Activated T-helper 17 cell treated with anti-CD3 and anti-CD28 coated beads, Interleukin-2, amount 50 U/mL, for 72 hours (primary cell): ENCODE measurements at regions not wholly inside any gene's neighbourhood (a gene's known extent, or its start where the extent isn't known, plus 50 kb on each side); places are given as distances from the start of the nearest gene placed in this dataset.
"Not testable (repeated sequence)": the region's sequence is repeated elsewhere in the genome, so short reads cannot be mapped to it uniquely, and the experiment has no call there.

Experiments used
- ATAC-seq: fragments of 150-1000 bp; cut with Tn5 transposase; replicated peaks from 2 replicates; pipeline ENCODE4 v1.10.0; 2021; ENCODE audit warnings: mild to moderate bottlenecking, moderate library complexity
- H3K27ac Mint-ChIP-seq: one replicate; pipeline ENCODE4 v1.8.0; 2022; ENCODE audit warnings: mixed read lengths
- H3K27me3 Mint-ChIP-seq: one replicate; pipeline ENCODE4 v1.8.0; 2022; ENCODE audit warnings: mixed read lengths
- H3K36me3 Mint-ChIP-seq: one replicate; pipeline ENCODE4 v1.8.0; 2022; ENCODE audit warnings: low read depth, mild to moderate bottlenecking, mixed read lengths
- H3K4me1 Mint-ChIP-seq: one replicate; pipeline ENCODE4 v1.8.0; 2022; ENCODE audit warnings: mixed read lengths
- H3K4me3 Mint-ChIP-seq: one replicate; pipeline ENCODE4 v1.8.0; 2022; ENCODE audit warnings: mild to moderate bottlenecking, mixed read lengths
- H3K9me3 Mint-ChIP-seq: one replicate; pipeline ENCODE4 v1.8.0; 2022; ENCODE audit warnings: mixed read lengths

GRCh38 chr12:125544960-125545359, 479.7 kb downstream of the AACS start:
- Mint-ChIP-seq H3K9me3 (peaks cover 7% of the 10 kb centered on the region), H3K36me3 (no peaks in the 10 kb centered on the region), H3K27me3 (peaks cover 5% of the 10 kb centered on the region), H3K27ac (no peak overlapping the region), H3K4me3 (no peak overlapping the region), H3K4me1 (no peaks in the 10 kb centered on the region)
- ATAC-seq = no peak

- H3K36me3 Mint-ChIP-seq = no peaks in the 10 kb centered on the region
- no peak for ATAC-seq
- H3K4me1 Mint-ChIP-seq = no peaks in the 10 kb centered on the region
- no peak overlapping the region for H3K4me3 Mint-ChIP-seq
- no peaks in the 10 kb centered on the region for H3K9me3 Mint-ChIP-seq
- H3K27ac Mint-ChIP-seq = no peak overlapping the region
- H3K27me3 Mint-ChIP-seq = no peaks in the 10 kb centered on the region
These were observed 483.9 kb downstream of the AACS start for GRCh38 chr12:125549171-125549570.

GRCh38 chr12:125549836-125550235, 484.6 kb downstream of the AACS start:
- no peak overlapping the region for H3K4me3 Mint-ChIP-seq

GRCh38 chr12:125552295-125552694, 487.1 kb downstream of the AACS start:
- Mint-ChIP-seq H3K36me3 (no peaks in the 10 kb centered on the region), H3K27ac (no peak overlapping the region), H3K4me3 (no peak overlapping the region), H3K27me3 (no peaks in the 10 kb centered on the region), H3K9me3 (no peaks in the 10 kb centered on the region), H3K4me1 (no peaks in the 10 kb centered on the region)
- no peak for ATAC-seq

More at GRCh38 chr12:125549836-125550235, 484.6 kb downstream of the AACS start:
- no peaks in the 10 kb centered on the region for H3K27me3 Mint-ChIP-seq
- ATAC-seq = no peak
- H3K4me1 Mint-ChIP-seq = no peaks in the 10 kb centered on the region
- no peaks in the 10 kb centered on the region for H3K9me3 Mint-ChIP-seq
- no peak overlapping the region for H3K27ac Mint-ChIP-seq
- H3K36me3 Mint-ChIP-seq = no peaks in the 10 kb centered on the region

GRCh38 chr12:125561008-125561407, 495.8 kb downstream of the AACS start:
- H3K4me1 Mint-ChIP-seq, H3K27me3 Mint-ChIP-seq, H3K36me3 Mint-ChIP-seq, H3K9me3 Mint-ChIP-seq, ATAC-seq, H3K27ac Mint-ChIP-seq, H3K4me3 Mint-ChIP-seq: not testable (repeated sequence)

- Mint-ChIP-seq H3K27ac (no peak overlapping the region), H3K4me1 (no peaks in the 10 kb centered on the region), H3K4me3 (no peak overlapping the region), H3K36me3 (no peaks in the 10 kb centered on the region), H3K9me3 (peaks cover 3% of the 10 kb centered on the region), H3K27me3 (no peaks in the 10 kb centered on the region)
- ATAC-seq = no peak
These were observed 499.5 kb downstream of the AACS start for GRCh38 chr12:125564753-125565152.

GRCh38 chr12:125567581-125567980, 502.3 kb downstream of the AACS start:
- peaks cover 2% of the 10 kb centered on the region for H3K9me3 Mint-ChIP-seq
- H3K27ac Mint-ChIP-seq = no peak overlapping the region
- H3K4me1 Mint-ChIP-seq = no peaks in the 10 kb centered on the region
- ATAC-seq = no peak
- H3K36me3 Mint-ChIP-seq = no peaks in the 10 kb centered on the region
- no peaks in the 10 kb centered on the region for H3K27me3 Mint-ChIP-seq
- H3K4me3 Mint-ChIP-seq = no peak overlapping the region

GRCh38 chr12:125568306-125568705, 503.1 kb downstream of the AACS start:
- Mint-ChIP-seq H3K4me1 (no peaks in the 10 kb centered on the region), H3K27me3 (no peaks in the 10 kb centered on the region), H3K36me3 (no peaks in the 10 kb centered on the region), H3K27ac (no peak overlapping the region), H3K4me3 (no peak overlapping the region), H3K9me3 (no peaks in the 10 kb centered on the region)
- no peak for ATAC-seq

- Mint-ChIP-seq H3K4me3 (no peak overlapping the region), H3K36me3 (no peaks in the 10 kb centered on the region), H3K4me1 (no peaks in the 10 kb centered on the region), H3K27me3 (peaks cover 8% of the 10 kb centered on the region), H3K27ac (no peak overlapping the region), H3K9me3 (peaks cover 8% of the 10 kb centered on the region)
- ATAC-seq = no peak
These were observed 508.0 kb downstream of the AACS start for GRCh38 chr12:125573271-125573670.

- Mint-ChIP-seq H3K4me3 (no peak overlapping the region), H3K27me3 (peaks cover 8% of the 10 kb centered on the region), H3K27ac (no peak overlapping the region), H3K36me3 (no peaks in the 10 kb centered on the region), H3K4me1 (no peaks in the 10 kb centered on the region), H3K9me3 (peaks cover 18% of the 10 kb centered on the region)
- no peak for ATAC-seq
These were observed 512.1 kb downstream of the AACS start for GRCh38 chr12:125577334-125577733.

- H3K9me3 Mint-ChIP-seq = peaks cover 18% of the 10 kb centered on the region
- H3K27me3 Mint-ChIP-seq = peaks cover 8% of the 10 kb centered on the region
- no peaks in the 10 kb centered on the region for H3K4me1 Mint-ChIP-seq
- H3K36me3 Mint-ChIP-seq = no peaks in the 10 kb centered on the region
- H3K27ac Mint-ChIP-seq = no peak overlapping the region
- H3K4me3 Mint-ChIP-seq = no peak overlapping the region
- no peak for ATAC-seq
These were observed 514.7 kb downstream of the AACS start for GRCh38 chr12:125579916-125580315.

- ATAC-seq = no peak
- peaks cover 12% of the 10 kb centered on the region for H3K9me3 Mint-ChIP-seq
- H3K4me1 Mint-ChIP-seq = no peaks in the 10 kb centered on the region
- no peak overlapping the region for H3K4me3 Mint-ChIP-seq
- peaks cover 1% of the 10 kb centered on the region for H3K27me3 Mint-ChIP-seq
- H3K27ac Mint-ChIP-seq = no peak overlapping the region
- no peaks in the 10 kb centered on the region for H3K36me3 Mint-ChIP-seq
These were observed 517.8 kb downstream of the AACS start for GRCh38 chr12:125583071-125583470.

GRCh38 chr12:125586441-125586840, 521.2 kb downstream of the AACS start:
- H3K27me3 Mint-ChIP-seq = no peaks in the 10 kb centered on the region
- no peaks in the 10 kb centered on the region for H3K36me3 Mint-ChIP-seq
- H3K9me3 Mint-ChIP-seq = no peaks in the 10 kb centered on the region
- H3K4me1 Mint-ChIP-seq = no peaks in the 10 kb centered on the region
- H3K4me3 Mint-ChIP-seq = no peak overlapping the region
- ATAC-seq = no peak
- H3K27ac Mint-ChIP-seq = no peak overlapping the region

GRCh38 chr12:125593269-125593668, 528.0 kb downstream of the AACS start:
- no peak for ATAC-seq
- Mint-ChIP-seq H3K4me1 (no peaks in the 10 kb centered on the region), H3K36me3 (no peaks in the 10 kb centered on the region), H3K4me3 (no peak overlapping the region), H3K27ac (no peak overlapping the region), H3K9me3 (peaks cover 8% of the 10 kb centered on the region), H3K27me3 (no peaks in the 10 kb centered on the region)

GRCh38 chr12:125604976-125605375, 539.7 kb downstream of the AACS start:
- Mint-ChIP-seq H3K9me3 (peaks cover 6% of the 10 kb centered on the region), H3K27ac (no peak overlapping the region), H3K4me1 (no peaks in the 10 kb centered on the region), H3K4me3 (no peak overlapping the region), H3K36me3 (no peaks in the 10 kb centered on the region), H3K27me3 (no peaks in the 10 kb centered on the region)
- no peak for ATAC-seq

- Mint-ChIP-seq H3K27ac (no peak overlapping the region), H3K4me1 (no peaks in the 10 kb centered on the region), H3K9me3 (peaks cover 2% of the 10 kb centered on the region), H3K4me3 (no peak overlapping the region), H3K27me3 (no peaks in the 10 kb centered on the region), H3K36me3 (no peaks in the 10 kb centered on the region)
- no peak for ATAC-seq
These were observed 541.1 kb downstream of the AACS start for GRCh38 chr12:125606312-125606711.
